ENCODE measurements at regions not wholly inside any gene's neighbourhood (a gene's known extent, or its start where the extent isn't known, plus 50 kb on each side); places are given as distances from the start of the nearest gene placed in this dataset.

DNA sequence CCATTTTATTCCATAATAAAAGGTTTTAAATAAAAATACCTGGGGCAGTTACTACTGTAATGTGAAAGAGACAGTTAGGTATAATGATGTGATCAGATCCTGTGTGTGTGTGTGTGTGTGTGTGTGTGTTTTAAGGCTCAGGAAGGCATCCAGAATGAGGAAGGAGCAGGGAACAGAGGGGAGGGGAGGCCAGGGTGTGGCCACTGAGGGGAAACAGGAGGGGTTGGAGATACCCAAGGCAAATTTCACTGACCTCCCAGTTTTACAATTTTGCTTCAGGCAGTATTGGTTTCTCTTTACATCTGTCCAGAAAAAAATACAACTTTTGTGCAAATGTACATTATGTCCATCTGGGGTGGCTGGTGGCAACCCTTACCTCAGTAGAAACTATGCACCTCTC lies 163.5 kb upstream of the FBXO11 start:
- no peak overlapping the region for H3K4me2 ChIP-seq (ENCODE audit: low read length)
- no peak overlapping the region for H3K4me3 ChIP-seq (replicated peaks in 1 of 2; ENCODE audit: low read depth in 1 of 2, low read length in 2 of 2)
- H3K27me3 ChIP-seq (ENCODE audit: insufficient read depth, low read length), result no peaks in the 10 kb centered on the region
- no peak overlapping the region for H3K27ac ChIP-seq (ENCODE audit: low read depth, low read length)
- no peaks in the 10 kb centered on the region for H3K4me1 ChIP-seq (ENCODE audit: control insufficient read depth in 1 of 2, insufficient read depth in 2 of 2, low read length in 2 of 2)
- no peaks in the 10 kb centered on the region for H3K36me3 ChIP-seq (ENCODE audit: control insufficient read depth in 1 of 2, insufficient read depth in 2 of 2, low read length in 2 of 2)
- H4K20me1 ChIP-seq (ENCODE audit: insufficient read depth), result no peaks in the 10 kb centered on the region
- CTCF ChIA-PET, result no interaction called here
- no peaks in the 10 kb centered on the region for H3K9me3 ChIP-seq (ENCODE audit: control insufficient read depth in 1 of 2, insufficient read depth in 1 of 2, low read depth in 1 of 2, low read length in 2 of 2)
- no peaks in the 10 kb centered on the region for H3K9me2 ChIP-seq (ENCODE audit: insufficient read depth)
- DNase-seq (ENCODE audit: low read depth, low spot score), result no peak
- TF ChIP-seq POLR2AphosphoS5 (IDR thresholded peaks at IDR 0.05; ENCODE audit: low read depth, low read length), result no peak
- TF ChIP-seq EZH2 (IDR thresholded peaks at IDR 0.05), result no peak
- no peak for TF ChIP-seq SP1 (IDR thresholded peaks at IDR 0.05; ENCODE audit: low read depth)
- TF ChIP-seq CEBPB (IDR thresholded peaks at IDR 0.05; ENCODE audit: low read depth), result no peak
- no peak for TF ChIP-seq EGR1 (IDR thresholded peaks at IDR 0.05; ENCODE audit: low read depth)
- no peak for TF ChIP-seq JUND (IDR thresholded peaks at IDR 0.05)
- no peak for TF ChIP-seq FOSL1 (IDR thresholded peaks at IDR 0.05; ENCODE audit: low read depth)
- TF ChIP-seq SRF (IDR thresholded peaks at IDR 0.05; ENCODE audit: low read depth), result no peak
- TF ChIP-seq, protein P1, sequence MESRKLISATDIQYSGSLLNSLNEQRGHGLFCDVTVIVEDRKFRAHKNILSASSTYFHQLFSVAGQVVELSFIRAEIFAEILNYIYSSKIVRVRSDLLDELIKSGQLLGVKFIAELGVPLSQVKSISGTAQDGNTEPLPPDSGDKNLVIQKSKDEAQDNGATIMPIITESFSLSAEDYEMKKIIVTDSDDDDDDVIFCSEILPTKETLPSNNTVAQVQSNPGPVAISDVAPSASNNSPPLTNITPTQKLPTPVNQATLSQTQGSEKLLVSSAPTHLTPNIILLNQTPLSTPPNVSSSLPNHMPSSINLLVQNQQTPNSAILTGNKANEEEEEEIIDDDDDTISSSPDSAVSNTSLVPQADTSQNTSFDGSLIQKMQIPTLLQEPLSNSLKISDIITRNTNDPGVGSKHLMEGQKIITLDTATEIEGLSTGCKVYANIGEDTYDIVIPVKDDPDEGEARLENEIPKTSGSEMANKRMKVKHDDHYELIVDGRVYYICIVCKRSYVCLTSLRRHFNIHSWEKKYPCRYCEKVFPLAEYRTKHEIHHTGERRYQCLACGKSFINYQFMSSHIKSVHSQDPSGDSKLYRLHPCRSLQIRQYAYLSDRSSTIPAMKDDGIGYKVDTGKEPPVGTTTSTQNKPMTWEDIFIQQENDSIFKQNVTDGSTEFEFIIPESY (IDR thresholded peaks at IDR 0.05; ENCODE audit: extremely low read depth, insufficient replicate concordance, low read length), result no peak
- BruUV-seq (replicated peaks), result no TSS peak
- RAD21 ChIA-PET (ENCODE audit: low non-redundant PET in 1 of 2, low total read pairs in 2 of 2, uncharacterized antibody in 2 of 2, unreplicated experiment in 2 of 2), result no interaction called here
- H3K9ac ChIP-seq (ENCODE audit: low read length), result no peak overlapping the region
- POLR2A ChIA-PET, result no interaction called here
- H2AFZ ChIP-seq (ENCODE audit: low read depth, low read length, poor library complexity, severe bottlenecking), result no peak overlapping the region
- H3K79me2 ChIP-seq (ENCODE audit: insufficient read depth, low read length), result no peaks in the 10 kb centered on the region
- no peak for ATAC-seq
- intact Hi-C loops (cut with micrococcal nuclease), result no loop called here

DNA sequence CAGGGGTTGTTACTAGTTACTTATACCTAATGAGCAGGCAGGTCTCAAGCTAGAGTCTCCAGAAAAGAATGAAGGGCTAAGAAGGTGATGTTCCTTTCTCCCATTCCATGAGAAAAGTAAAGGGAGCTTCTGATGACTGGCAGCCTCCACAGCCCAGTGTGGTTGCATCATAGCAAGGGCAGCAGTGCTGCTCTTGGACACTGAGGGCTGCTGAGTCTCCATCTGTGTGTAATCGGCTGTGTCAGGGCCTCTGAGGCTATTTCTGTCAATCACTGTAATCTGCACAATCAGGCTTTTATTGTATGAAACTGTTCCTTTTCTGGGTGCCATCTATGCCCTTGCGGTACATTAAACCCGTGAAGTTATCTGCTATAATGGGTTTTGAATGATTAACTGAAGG lies 164.1 kb upstream of the FBXO11 start:
- H3K9me3 ChIP-seq (ENCODE audit: control insufficient read depth in 1 of 2, insufficient read depth in 1 of 2, low read depth in 1 of 2, low read length in 2 of 2), result no peaks in the 10 kb centered on the region
- no peak overlapping the region for H3K4me2 ChIP-seq (ENCODE audit: low read length)
- H3K4me3 ChIP-seq (replicated peaks in 1 of 2; ENCODE audit: low read depth in 1 of 2, low read length in 2 of 2), result no peak overlapping the region
- H3K9ac ChIP-seq (ENCODE audit: low read length), result no peak overlapping the region
- POLR2A ChIA-PET, result no interaction called here
- BruUV-seq (replicated peaks), result no TSS peak
- CTCF ChIA-PET, result no interaction called here
- H3K27ac ChIP-seq (ENCODE audit: low read depth, low read length), result no peak overlapping the region
- H3K27me3 ChIP-seq (ENCODE audit: insufficient read depth, low read length), result no peaks in the 10 kb centered on the region
- H3K79me2 ChIP-seq (ENCODE audit: insufficient read depth, low read length), result no peaks in the 10 kb centered on the region
- no peak for ATAC-seq
- no peaks in the 10 kb centered on the region for H3K4me1 ChIP-seq (ENCODE audit: control insufficient read depth in 1 of 2, insufficient read depth in 2 of 2, low read length in 2 of 2)
- DNase-seq (ENCODE audit: low read depth, low spot score), result no peak
- RAD21 ChIA-PET (ENCODE audit: low non-redundant PET in 1 of 2, low total read pairs in 2 of 2, uncharacterized antibody in 2 of 2, unreplicated experiment in 2 of 2), result no interaction called here
- no peaks in the 10 kb centered on the region for H4K20me1 ChIP-seq (ENCODE audit: insufficient read depth)
- H2AFZ ChIP-seq (ENCODE audit: low read depth, low read length, poor library complexity, severe bottlenecking), result no peak overlapping the region
- no peaks in the 10 kb centered on the region for H3K9me2 ChIP-seq (ENCODE audit: insufficient read depth)
- intact Hi-C loops (cut with micrococcal nuclease), result no loop called here
- no peaks in the 10 kb centered on the region for H3K36me3 ChIP-seq (ENCODE audit: control insufficient read depth in 1 of 2, insufficient read depth in 2 of 2, low read length in 2 of 2)
- TF ChIP-seq RAD21 (IDR thresholded peaks at IDR 0.05; ENCODE audit: low read depth), result no peak
- TF ChIP-seq FOSL1 (IDR thresholded peaks at IDR 0.05; ENCODE audit: low read depth), result no peak
- TF ChIP-seq, protein P2, sequence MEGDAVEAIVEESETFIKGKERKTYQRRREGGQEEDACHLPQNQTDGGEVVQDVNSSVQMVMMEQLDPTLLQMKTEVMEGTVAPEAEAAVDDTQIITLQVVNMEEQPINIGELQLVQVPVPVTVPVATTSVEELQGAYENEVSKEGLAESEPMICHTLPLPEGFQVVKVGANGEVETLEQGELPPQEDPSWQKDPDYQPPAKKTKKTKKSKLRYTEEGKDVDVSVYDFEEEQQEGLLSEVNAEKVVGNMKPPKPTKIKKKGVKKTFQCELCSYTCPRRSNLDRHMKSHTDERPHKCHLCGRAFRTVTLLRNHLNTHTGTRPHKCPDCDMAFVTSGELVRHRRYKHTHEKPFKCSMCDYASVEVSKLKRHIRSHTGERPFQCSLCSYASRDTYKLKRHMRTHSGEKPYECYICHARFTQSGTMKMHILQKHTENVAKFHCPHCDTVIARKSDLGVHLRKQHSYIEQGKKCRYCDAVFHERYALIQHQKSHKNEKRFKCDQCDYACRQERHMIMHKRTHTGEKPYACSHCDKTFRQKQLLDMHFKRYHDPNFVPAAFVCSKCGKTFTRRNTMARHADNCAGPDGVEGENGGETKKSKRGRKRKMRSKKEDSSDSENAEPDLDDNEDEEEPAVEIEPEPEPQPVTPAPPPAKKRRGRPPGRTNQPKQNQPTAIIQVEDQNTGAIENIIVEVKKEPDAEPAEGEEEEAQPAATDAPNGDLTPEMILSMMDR (IDR thresholded peaks at IDR 0.05 in 2 of 3, conservative IDR thresholded peaks at IDR 0.05 in 1 of 3; ENCODE audit: borderline replicate concordance in 1 of 3, insufficient read depth in 1 of 3, low read depth in 2 of 3, low read length in 2 of 3), result no peak
- no peak for TF ChIP-seq ZFX (IDR thresholded peaks at IDR 0.05)
- no peak for TF ChIP-seq POLR2AphosphoS5 (IDR thresholded peaks at IDR 0.05; ENCODE audit: low read depth, low read length)
- TF ChIP-seq TCF7L2 (IDR thresholded peaks at IDR 0.05; ENCODE audit: borderline replicate concordance, extremely low read depth, insufficient read depth, insufficient read length), result no peak
- TF ChIP-seq YY1 (IDR thresholded peaks at IDR 0.05; ENCODE audit: extremely low read depth, insufficient replicate concordance, low read depth, low read length), result no peak
- TF ChIP-seq, protein P3, sequence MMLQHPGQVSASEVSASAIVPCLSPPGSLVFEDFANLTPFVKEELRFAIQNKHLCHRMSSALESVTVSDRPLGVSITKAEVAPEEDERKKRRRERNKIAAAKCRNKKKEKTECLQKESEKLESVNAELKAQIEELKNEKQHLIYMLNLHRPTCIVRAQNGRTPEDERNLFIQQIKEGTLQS (IDR thresholded peaks at IDR 0.05), result no peak
- TF ChIP-seq SP1 (IDR thresholded peaks at IDR 0.05; ENCODE audit: low read depth), result no peak
